Neural cell (in vitro differentiated cells): ENCODE measurements at regions not wholly inside any gene's neighbourhood (a gene's known extent, or its start where the extent isn't known, plus 50 kb on each side); places are given as distances from the start of the nearest gene placed in this dataset.

Experiments used
- H2AFZ ChIP-seq: fragments of 200-600, 300-800 bp; sonication (generic), shearing (Covaris generic); 2 replicates; pipeline ENCODE4 v1.6.0; 2014; ENCODE audit warnings: low read depth, mild to moderate bottlenecking, antibody characterized with exemption, low read length, moderate library complexity
- H3F3A ChIP-seq: fragments of 200-600 bp; shearing (Covaris generic); 2 replicates; pipeline ENCODE4 v1.6.1; 2016; ENCODE audit warnings: mild to moderate bottlenecking, moderate library complexity, mixed read lengths, antibody characterized with exemption, low read length; ENCODE audit not compliant: insufficient read depth, poor library complexity, severe bottlenecking
- H3K27ac ChIP-seq: fragments of 200-600, 300-800 bp; sonication (generic), shearing (Covaris generic); 2 replicates; pipeline ENCODE4 v1.5.1; 2014; ENCODE audit warnings: mild to moderate bottlenecking, low read length, moderate library complexity
- H3K27me3 ChIP-seq: fragments of 300-800, 200-600 bp; sonication (generic), shearing (Covaris generic); 2 replicates; pipeline ENCODE4 v1.6.0; 2014; ENCODE audit warnings: mild to moderate bottlenecking, low read depth, low read length, moderate library complexity; ENCODE audit not compliant: insufficient read depth
- H3K36me3 ChIP-seq: fragments of 300-800, 200-600 bp; sonication (generic), shearing (Covaris generic); 2 replicates; pipeline ENCODE4 v1.5.1; 2014; ENCODE audit warnings: mild to moderate bottlenecking, antibody characterized with exemption, low read length, moderate library complexity; ENCODE audit not compliant: insufficient read depth
- H3K4me2 ChIP-seq: fragments of 300-800, 200-600 bp; sonication (generic), shearing (Covaris generic); 2 replicates; pipeline ENCODE4 v1.6.0; 2014; ENCODE audit warnings: mild to moderate bottlenecking, low read length
- H3K4me3 ChIP-seq: fragments of 300-800, 200-600 bp; sonication (generic), shearing (Covaris generic); 2 replicates; pipeline ENCODE4 v1.5.1; 2014; ENCODE audit warnings: mild to moderate bottlenecking, low read length, moderate library complexity
- H3K79me2 ChIP-seq: fragments of 200-600 bp; shearing (Covaris generic); replicated peaks from 2 replicates; pipeline ENCODE4 v1.6.0; 2014; ENCODE audit warnings: mild to moderate bottlenecking, low read length, moderate library complexity; ENCODE audit not compliant: insufficient read depth
- H3K9ac ChIP-seq: fragments of 300-800, 200-600 bp; sonication (generic), shearing (Covaris generic); 2 replicates; pipeline ENCODE4 v1.6.1; 2016; ENCODE audit warnings: mild to moderate bottlenecking, low read length, mixed read lengths
- H3K9me2 ChIP-seq: fragments of 200-600 bp; shearing (Covaris generic); 2 replicates; pipeline ENCODE4 v1.6.1; 2016; ENCODE audit warnings: mild to moderate bottlenecking, low read length, mixed read lengths; ENCODE audit not compliant: insufficient read depth
- H3K9me3 ChIP-seq: fragments of 200-600, 300-800 bp; sonication (generic), shearing (Covaris generic); 2 replicates; pipeline ENCODE4 v1.6.1; 2016; ENCODE audit warnings: mild to moderate bottlenecking, mixed run types, low read length, moderate library complexity, mixed read lengths
- H4K20me1 ChIP-seq: fragments of 200-600 bp; shearing (Covaris generic); 2 replicates; pipeline ENCODE4 v1.6.1; 2016; ENCODE audit warnings: mild to moderate bottlenecking, mixed run types; ENCODE audit not compliant: insufficient read depth
- EP300 ChIP-seq: fragments of 450-650 bp; conservative IDR thresholded peaks from 2 replicates; pipeline ENCODE4 v1.6.1; 2014; ENCODE audit warnings: antibody characterized with exemption, mild to moderate bottlenecking, moderate library complexity; ENCODE audit not compliant: poor library complexity, severe bottlenecking
- EZH2 ChIP-seq: fragments of 200-600, 300-800 bp; shearing (Covaris generic), sonication (generic); IDR thresholded peaks from 2 replicates; pipeline ENCODE4 v1.6.1; 2014; ENCODE audit warnings: antibody characterized with exemption, low read length, borderline replicate concordance, mild to moderate bottlenecking; ENCODE audit not compliant: insufficient read depth, poor library complexity, severe bottlenecking
- MXI1 ChIP-seq: fragments of 450-650 bp; conservative IDR thresholded peaks from 2 replicates; pipeline ENCODE4 v1.6.1; 2014; ENCODE audit warnings: antibody characterized with exemption, mild to moderate bottlenecking; ENCODE audit not compliant: poor library complexity, severe bottlenecking
- POLR2AphosphoS5 ChIP-seq: IDR thresholded peaks from 2 replicates; pipeline ENCODE4 v1.6.1; 2012
- RAD21 ChIP-seq: fragments of 450-650 bp; conservative IDR thresholded peaks from 2 replicates; pipeline ENCODE4 v1.6.1; 2014; ENCODE audit warnings: antibody characterized with exemption, mild to moderate bottlenecking, moderate library complexity
- SMC3 ChIP-seq: fragments of 450-650 bp; conservative IDR thresholded peaks from 2 replicates; pipeline ENCODE4 v1.6.1; 2014; ENCODE audit warnings: antibody characterized with exemption, mild to moderate bottlenecking, moderate library complexity; ENCODE audit not compliant: poor library complexity
- TAF1 ChIP-seq: IDR thresholded peaks from 2 replicates; pipeline ENCODE4 v1.6.1; 2012; ENCODE audit warnings: low read depth
- TF ChIP-seq, protein P1 (sequence below): fragments of 450-650 bp; IDR thresholded peaks from 2 replicates; pipeline ENCODE4 v1.5.1; 2014; ENCODE audit warnings: antibody characterized with exemption, mild to moderate bottlenecking, moderate library complexity; ENCODE audit not compliant: poor library complexity, severe bottlenecking
- TF ChIP-seq, protein P2 (sequence below): IDR thresholded peaks from 2 replicates; pipeline ENCODE4 v1.6.1; 2012; ENCODE audit warnings: borderline replicate concordance

DNA sequence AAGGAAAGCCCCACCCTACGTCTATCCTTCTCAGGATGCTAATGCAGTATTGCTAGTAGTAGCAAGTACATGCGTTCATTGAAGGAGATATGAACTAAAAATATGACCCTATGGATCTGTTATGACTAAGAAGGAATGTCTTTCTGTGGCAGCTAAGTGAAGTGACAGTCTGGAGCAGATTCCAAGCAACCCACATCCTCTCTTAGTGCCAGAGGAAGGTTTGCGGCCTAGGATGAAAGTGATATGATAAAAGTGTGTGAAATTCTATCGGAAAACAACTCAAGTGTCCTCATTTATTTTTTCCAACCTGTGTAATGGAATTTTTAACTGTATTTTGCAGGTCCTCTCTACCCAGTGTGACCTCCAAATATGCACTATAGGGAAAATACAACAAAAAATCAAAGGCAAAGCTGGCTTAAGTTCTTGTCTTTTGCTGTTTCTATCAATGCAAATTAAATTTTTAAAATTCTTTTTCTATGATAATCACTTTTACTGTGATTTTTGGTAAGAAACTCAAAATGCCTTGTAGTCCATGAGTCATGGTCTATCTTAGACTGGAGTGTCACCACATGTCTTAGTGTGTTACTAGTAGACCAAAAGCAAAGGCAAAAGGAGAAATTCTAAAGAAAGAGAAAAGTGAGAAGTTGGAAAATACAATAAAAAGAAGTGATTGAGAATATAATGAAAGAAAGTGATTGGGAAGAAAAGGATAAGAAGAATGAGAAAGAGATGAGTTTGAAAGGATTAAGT, 161.2 kb upstream of the TMCO5A start:
- no peaks in the 10 kb centered on the region for H3K36me3 ChIP-seq
- H3K79me2 ChIP-seq = no peaks in the 10 kb centered on the region

DNA sequence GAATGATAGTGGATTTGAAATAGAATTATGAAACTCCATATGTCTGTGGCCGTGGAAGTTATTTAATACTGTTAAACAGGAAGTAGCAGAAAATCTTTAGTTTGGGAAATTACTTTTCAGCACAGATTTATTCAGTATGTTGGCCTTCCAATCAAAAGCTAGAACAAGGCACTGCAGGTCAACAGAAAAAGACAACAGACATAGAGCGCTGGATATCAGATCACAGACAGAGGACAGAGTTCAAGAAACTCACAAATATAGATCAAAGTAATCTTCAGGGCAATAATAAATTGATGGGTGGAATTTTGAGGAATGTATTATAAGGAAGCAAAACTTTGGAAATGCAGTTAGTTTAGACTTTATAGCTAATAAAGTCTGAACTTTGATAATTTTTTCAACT, 159.5 kb upstream of the TMCO5A start:
- Histone ChIP-seq H3F3A (peaks cover 3% of the 10 kb centered on the region), H4K20me1 (no peaks in the 10 kb centered on the region), H3K9me3 (no peaks in the 10 kb centered on the region), H3K36me3 (no peaks in the 10 kb centered on the region), H3K27ac (no peak overlapping the region), H2AFZ (no peak overlapping the region), H3K79me2 (no peaks in the 10 kb centered on the region), H3K27me3 (no peaks in the 10 kb centered on the region), H3K9me2 (no peaks in the 10 kb centered on the region), H3K9ac (no peak overlapping the region), H3K4me3 (no peak overlapping the region), H3K4me2 (no peak overlapping the region)
- TF ChIP-seq, protein P1, sequence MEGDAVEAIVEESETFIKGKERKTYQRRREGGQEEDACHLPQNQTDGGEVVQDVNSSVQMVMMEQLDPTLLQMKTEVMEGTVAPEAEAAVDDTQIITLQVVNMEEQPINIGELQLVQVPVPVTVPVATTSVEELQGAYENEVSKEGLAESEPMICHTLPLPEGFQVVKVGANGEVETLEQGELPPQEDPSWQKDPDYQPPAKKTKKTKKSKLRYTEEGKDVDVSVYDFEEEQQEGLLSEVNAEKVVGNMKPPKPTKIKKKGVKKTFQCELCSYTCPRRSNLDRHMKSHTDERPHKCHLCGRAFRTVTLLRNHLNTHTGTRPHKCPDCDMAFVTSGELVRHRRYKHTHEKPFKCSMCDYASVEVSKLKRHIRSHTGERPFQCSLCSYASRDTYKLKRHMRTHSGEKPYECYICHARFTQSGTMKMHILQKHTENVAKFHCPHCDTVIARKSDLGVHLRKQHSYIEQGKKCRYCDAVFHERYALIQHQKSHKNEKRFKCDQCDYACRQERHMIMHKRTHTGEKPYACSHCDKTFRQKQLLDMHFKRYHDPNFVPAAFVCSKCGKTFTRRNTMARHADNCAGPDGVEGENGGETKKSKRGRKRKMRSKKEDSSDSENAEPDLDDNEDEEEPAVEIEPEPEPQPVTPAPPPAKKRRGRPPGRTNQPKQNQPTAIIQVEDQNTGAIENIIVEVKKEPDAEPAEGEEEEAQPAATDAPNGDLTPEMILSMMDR = no peak
- TF ChIP-seq POLR2AphosphoS5 (no peak), TAF1 (no peak), MXI1 (no peak), EP300 (no peak), RAD21 (no peak), SMC3 (no peak), EZH2 (no peak)
- TF ChIP-seq, protein P2, sequence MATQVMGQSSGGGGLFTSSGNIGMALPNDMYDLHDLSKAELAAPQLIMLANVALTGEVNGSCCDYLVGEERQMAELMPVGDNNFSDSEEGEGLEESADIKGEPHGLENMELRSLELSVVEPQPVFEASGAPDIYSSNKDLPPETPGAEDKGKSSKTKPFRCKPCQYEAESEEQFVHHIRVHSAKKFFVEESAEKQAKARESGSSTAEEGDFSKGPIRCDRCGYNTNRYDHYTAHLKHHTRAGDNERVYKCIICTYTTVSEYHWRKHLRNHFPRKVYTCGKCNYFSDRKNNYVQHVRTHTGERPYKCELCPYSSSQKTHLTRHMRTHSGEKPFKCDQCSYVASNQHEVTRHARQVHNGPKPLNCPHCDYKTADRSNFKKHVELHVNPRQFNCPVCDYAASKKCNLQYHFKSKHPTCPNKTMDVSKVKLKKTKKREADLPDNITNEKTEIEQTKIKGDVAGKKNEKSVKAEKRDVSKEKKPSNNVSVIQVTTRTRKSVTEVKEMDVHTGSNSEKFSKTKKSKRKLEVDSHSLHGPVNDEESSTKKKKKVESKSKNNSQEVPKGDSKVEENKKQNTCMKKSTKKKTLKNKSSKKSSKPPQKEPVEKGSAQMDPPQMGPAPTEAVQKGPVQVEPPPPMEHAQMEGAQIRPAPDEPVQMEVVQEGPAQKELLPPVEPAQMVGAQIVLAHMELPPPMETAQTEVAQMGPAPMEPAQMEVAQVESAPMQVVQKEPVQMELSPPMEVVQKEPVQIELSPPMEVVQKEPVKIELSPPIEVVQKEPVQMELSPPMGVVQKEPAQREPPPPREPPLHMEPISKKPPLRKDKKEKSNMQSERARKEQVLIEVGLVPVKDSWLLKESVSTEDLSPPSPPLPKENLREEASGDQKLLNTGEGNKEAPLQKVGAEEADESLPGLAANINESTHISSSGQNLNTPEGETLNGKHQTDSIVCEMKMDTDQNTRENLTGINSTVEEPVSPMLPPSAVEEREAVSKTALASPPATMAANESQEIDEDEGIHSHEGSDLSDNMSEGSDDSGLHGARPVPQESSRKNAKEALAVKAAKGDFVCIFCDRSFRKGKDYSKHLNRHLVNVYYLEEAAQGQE = no peak

More for the DNA sequence above, 161.2 kb upstream of the TMCO5A start:
- no peak overlapping the region for H3K27ac ChIP-seq
- no peak overlapping the region for H2AFZ ChIP-seq
- no peak overlapping the region for H3K4me2 ChIP-seq
- no peak overlapping the region for H3K4me3 ChIP-seq
- no peaks in the 10 kb centered on the region for H4K20me1 ChIP-seq
- no peaks in the 10 kb centered on the region for H3K9me3 ChIP-seq
- no peaks in the 10 kb centered on the region for H3K27me3 ChIP-seq
- TF ChIP-seq, protein P2 = no peak
- TF ChIP-seq, protein P1 = no peak
- TF ChIP-seq EZH2 (no peak), TAF1 (no peak), EP300 (no peak), SMC3 (no peak), POLR2AphosphoS5 (no peak), RAD21 (no peak), MXI1 (no peak)
- peaks cover 3% of the 10 kb centered on the region for H3F3A ChIP-seq
- H3K9me2 ChIP-seq = no peaks in the 10 kb centered on the region
- H3K9ac ChIP-seq = no peak overlapping the region
